Mesendoderm (in vitro differentiated cells): ENCODE measurements at regions not wholly inside any gene's neighbourhood (a gene's known extent, or its start where the extent isn't known, plus 50 kb on each side); places are given as distances from the start of the nearest gene placed in this dataset.
"Not testable (repeated sequence)": the region's sequence is repeated elsewhere in the genome, so short reads cannot be mapped to it uniquely, and the experiment has no call there.

Experiments
- DNase-seq: peaks from one replicate; pipeline ENCODE4 v3.0.0; 2013
- H2AK5ac ChIP-seq: 2 replicates; pipeline ENCODE4 v1.6.1; 2013; ENCODE audit warnings: low read length, inconsistent platforms
- H2BK120ac ChIP-seq: 2 replicates; pipeline ENCODE4 v1.6.1; 2013; ENCODE audit warnings: low read depth, mild to moderate bottlenecking, low read length, moderate library complexity, mixed read lengths
- H2BK15ac ChIP-seq: replicated peaks from 2 replicates; pipeline ENCODE4 v1.6.1; 2013; ENCODE audit warnings: low read depth, mild to moderate bottlenecking, moderate library complexity
- H2BK5ac ChIP-seq: 2 replicates; pipeline ENCODE4 v1.6.1; 2013; ENCODE audit warnings: low read length, inconsistent platforms
- H3K18ac ChIP-seq: 2 replicates; pipeline ENCODE4 v1.6.1; 2013; ENCODE audit warnings: mild to moderate bottlenecking, low read length, mixed read lengths
- H3K23ac ChIP-seq: one replicate; pipeline ENCODE4 v1.6.1; 2013; ENCODE audit warnings: low read length
- H3K27ac ChIP-seq: 2 replicates; pipeline ENCODE4 v1.5.1; 2013; ENCODE audit warnings: low read depth, mild to moderate bottlenecking, inconsistent platforms, low read length, moderate library complexity
- H3K27me3 ChIP-seq: 2 replicates; pipeline ENCODE4 v1.6.1; 2013; ENCODE audit warnings: low read length, control low read depth, mild to moderate bottlenecking, inconsistent platforms; ENCODE audit not compliant: insufficient read depth, poor library complexity
- H3K36me3 ChIP-seq: 2 replicates; pipeline ENCODE4 v1.6.1; 2013; ENCODE audit warnings: low read length, inconsistent platforms; ENCODE audit not compliant: control insufficient read depth, insufficient read depth
- H3K4ac ChIP-seq: one replicate; pipeline ENCODE4 v1.6.1; 2013; ENCODE audit warnings: low read depth, mild to moderate bottlenecking, low read length, moderate library complexity
- H3K4me1 ChIP-seq: 2 replicates; pipeline ENCODE4 v1.6.1; 2013; ENCODE audit warnings: low read depth, low read length, inconsistent platforms; ENCODE audit not compliant: control insufficient read depth
- H3K4me2 ChIP-seq: 2 replicates; pipeline ENCODE4 v1.6.1; 2013; ENCODE audit warnings: low read length
- H3K4me3 ChIP-seq: 2 replicates; pipeline ENCODE4 v1.5.1; 2013; ENCODE audit warnings: mild to moderate bottlenecking, low read length
- H3K56ac ChIP-seq: one replicate; pipeline ENCODE4 v1.6.1; 2013; ENCODE audit warnings: low read length
- H3K79me1 ChIP-seq: 2 replicates; pipeline ENCODE4 v1.6.1; 2013; ENCODE audit warnings: low read length, inconsistent platforms
- H3K79me2 ChIP-seq: 2 replicates; pipeline ENCODE4 v1.6.1; 2013; ENCODE audit warnings: mild to moderate bottlenecking, low read length; ENCODE audit not compliant: control insufficient read depth, insufficient read depth
- H3K9ac ChIP-seq: 2 replicates; pipeline ENCODE4 v1.6.1; 2013; ENCODE audit warnings: low read length, inconsistent platforms
- H4K5ac ChIP-seq: one replicate; pipeline ENCODE4 v1.6.1; 2013; ENCODE audit warnings: low read length
- H4K8ac ChIP-seq: one replicate; pipeline ENCODE4 v1.6.1; 2013; ENCODE audit warnings: low read depth, mild to moderate bottlenecking, control low read depth, low read length, moderate library complexity
- WGBS: extraction: QIAGEN DNeasy Blood & Tissue Kit; methylation state at CpG from one replicate; pipeline ENCODE4 v1.1.7; 2013; ENCODE audit warnings: low lambda C conversion rate, missing lambda C conversion rate; ENCODE audit not compliant: insufficient coverage; ENCODE audit errors: extremely low coverage; 5-methylcytosine and 5-hydroxymethylcytosine counted together

GRCh38 chr6:48530978-48531377 lies 420.0 kb upstream of the PTCHD4 start:
- WGBS: no CpG with 5 or more reads among the region's 3 CpGs

GRCh38 chr6:48525849-48526248 lies 414.9 kb upstream of the PTCHD4 start:
- Histone ChIP-seq H3K18ac (no peak overlapping the region), H3K79me2 (no peaks in the 10 kb centered on the region), H4K8ac (no peak overlapping the region), H3K4me3 (no peak overlapping the region), H2BK15ac (no peak overlapping the region), H4K5ac (no peak overlapping the region), H3K4me1 (no peaks in the 10 kb centered on the region), H2BK5ac (no peak overlapping the region), H2AK5ac (no peak overlapping the region), H3K4ac (no peak overlapping the region), H3K4me2 (no peak overlapping the region), H3K56ac (no peak overlapping the region), H2BK120ac (no peak overlapping the region), H3K27me3 (no peaks in the 10 kb centered on the region), H3K27ac (no peak overlapping the region), H3K23ac (no peak overlapping the region), H3K36me3 (no peaks in the 10 kb centered on the region), H3K79me1 (no peaks in the 10 kb centered on the region), H3K9ac (no peak overlapping the region)
- no peak for DNase-seq
- WGBS: no CpG with 5 or more reads among the region's 2 CpGs

More at GRCh38 chr6:48530978-48531377, 420.0 kb upstream of the PTCHD4 start:
- not testable (repeated sequence) for H3K27ac ChIP-seq, H3K36me3 ChIP-seq, H3K4me1 ChIP-seq, H2BK120ac ChIP-seq, H3K56ac ChIP-seq, H4K8ac ChIP-seq, H3K23ac ChIP-seq, H3K27me3 ChIP-seq, H3K9ac ChIP-seq, H3K4me2 ChIP-seq, H3K18ac ChIP-seq, H3K4me3 ChIP-seq, H3K79me2 ChIP-seq, DNase-seq, H2AK5ac ChIP-seq, H3K79me1 ChIP-seq, H2BK15ac ChIP-seq, H3K4ac ChIP-seq, H4K5ac ChIP-seq, H2BK5ac ChIP-seq

- Histone ChIP-seq H3K23ac (no peak overlapping the region), H4K8ac (no peak overlapping the region), H3K4ac (no peak overlapping the region), H3K4me3 (no peak overlapping the region), H3K79me2 (no peaks in the 10 kb centered on the region), H3K56ac (no peak overlapping the region), H4K5ac (no peak overlapping the region), H3K79me1 (no peaks in the 10 kb centered on the region), H3K27me3 (no peaks in the 10 kb centered on the region), H2BK15ac (no peak overlapping the region), H2BK120ac (no peak overlapping the region), H3K18ac (no peak overlapping the region), H3K4me2 (no peak overlapping the region), H2BK5ac (no peak overlapping the region), H3K9ac (no peak overlapping the region), H2AK5ac (no peak overlapping the region), H3K36me3 (no peaks in the 10 kb centered on the region), H3K4me1 (no peaks in the 10 kb centered on the region), H3K27ac (no peak overlapping the region)
- WGBS: no CpG with 5 or more reads among the region's 2 CpGs
- no peak for DNase-seq
Observed at GRCh38 chr6:48520951-48521350, 410.0 kb upstream of the PTCHD4 start.

GRCh38 chr6:48512390-48512789 lies 401.4 kb upstream of the PTCHD4 start:
- Histone ChIP-seq H3K4me2 (no peak overlapping the region), H3K18ac (no peak overlapping the region), H4K8ac (no peak overlapping the region), H3K27ac (no peak overlapping the region), H3K9ac (no peak overlapping the region), H2BK5ac (no peak overlapping the region), H3K36me3 (no peaks in the 10 kb centered on the region), H3K79me2 (no peaks in the 10 kb centered on the region), H2AK5ac (no peak overlapping the region), H3K23ac (no peak overlapping the region), H2BK15ac (no peak overlapping the region), H3K4me3 (no peak overlapping the region), H3K79me1 (no peaks in the 10 kb centered on the region), H4K5ac (no peak overlapping the region), H3K4ac (no peak overlapping the region), H3K56ac (no peak overlapping the region), H3K27me3 (no peaks in the 10 kb centered on the region), H3K4me1 (no peaks in the 10 kb centered on the region), H2BK120ac (no peak overlapping the region)
- no peak for DNase-seq

GRCh38 chr6:48511378-48511777 lies 400.4 kb upstream of the PTCHD4 start:
- Histone ChIP-seq H3K79me2 (no peaks in the 10 kb centered on the region), H3K27ac (no peak overlapping the region), H4K8ac (no peak overlapping the region), H2AK5ac (no peak overlapping the region), H3K36me3 (no peaks in the 10 kb centered on the region), H3K4me1 (no peaks in the 10 kb centered on the region), H2BK15ac (no peak overlapping the region), H2BK120ac (no peak overlapping the region), H3K4me2 (no peak overlapping the region), H3K79me1 (no peaks in the 10 kb centered on the region), H3K4me3 (no peak overlapping the region), H3K27me3 (no peaks in the 10 kb centered on the region), H3K23ac (no peak overlapping the region), H3K18ac (no peak overlapping the region), H4K5ac (no peak overlapping the region), H3K4ac (no peak overlapping the region), H3K56ac (no peak overlapping the region), H3K9ac (no peak overlapping the region), H2BK5ac (no peak overlapping the region)
- WGBS: no CpG with 5 or more reads among the region's 2 CpGs
- DNase-seq: no peak

- Histone ChIP-seq H2BK120ac (no peak overlapping the region), H3K4me2 (no peak overlapping the region), H3K9ac (no peak overlapping the region), H3K27ac (no peak overlapping the region), H3K23ac (no peak overlapping the region), H2BK5ac (no peak overlapping the region), H3K27me3 (no peaks in the 10 kb centered on the region), H3K4me3 (no peak overlapping the region), H4K5ac (no peak overlapping the region), H2BK15ac (no peak overlapping the region), H3K4ac (no peak overlapping the region), H4K8ac (no peak overlapping the region), H3K56ac (no peak overlapping the region), H2AK5ac (no peak overlapping the region), H3K36me3 (no peaks in the 10 kb centered on the region), H3K18ac (no peak overlapping the region), H3K4me1 (no peaks in the 10 kb centered on the region), H3K79me2 (no peaks in the 10 kb centered on the region), H3K79me1 (no peaks in the 10 kb centered on the region)
- DNase-seq: no peak
- WGBS: no CpG with 5 or more reads among the region's 2 CpGs
Observed at GRCh38 chr6:48505621-48506020, 394.6 kb upstream of the PTCHD4 start.
